H9 (cell line): ENCODE measurements at regions not wholly inside any gene's neighbourhood (a gene's known extent, or its start where the extent isn't known, plus 50 kb on each side); places are given as distances from the start of the nearest gene placed in this dataset.

Experiments
- DNase-seq: peaks from one replicate; pipeline ENCODE4 v3.0.0-alpha.2; 2017
- H2AFZ ChIP-seq: one replicate; pipeline ENCODE4 v1.6.1; 2013; ENCODE audit warnings: mild to moderate bottlenecking, low read length, control low read depth, moderate library complexity
- H2AK5ac ChIP-seq: 2 replicates; pipeline ENCODE4 v1.6.1; 2013; ENCODE audit warnings: low read length, control low read depth, mixed read lengths; ENCODE audit not compliant: insufficient read length
- H2BK120ac ChIP-seq: one replicate; pipeline ENCODE4 v1.6.1; 2013; ENCODE audit warnings: low read depth, mild to moderate bottlenecking, low read length, control low read depth, inconsistent platforms; ENCODE audit not compliant: poor library complexity, severe bottlenecking
- H2BK12ac ChIP-seq: 2 replicates; pipeline ENCODE4 v1.6.1; 2013; ENCODE audit warnings: low read length, control low read depth, mixed read lengths, low read depth; ENCODE audit not compliant: insufficient read length
- H2BK15ac ChIP-seq: 2 replicates; pipeline ENCODE4 v1.6.1; 2013; ENCODE audit warnings: low read depth, low read length, control low read depth
- H2BK20ac ChIP-seq: one replicate; pipeline ENCODE4 v1.6.1; 2013; ENCODE audit warnings: low read depth, mild to moderate bottlenecking, low read length, control low read depth, inconsistent platforms; ENCODE audit not compliant: poor library complexity, severe bottlenecking
- H2BK5ac ChIP-seq: 2 replicates; pipeline ENCODE4 v1.6.1; 2013; ENCODE audit warnings: low read length, control low read depth, mixed read lengths; ENCODE audit not compliant: insufficient read length
- H3K14ac ChIP-seq: 2 replicates; pipeline ENCODE4 v1.6.1; 2013; ENCODE audit warnings: low read length, control low read depth; ENCODE audit not compliant: insufficient read depth
- H3K18ac ChIP-seq: 2 replicates; pipeline ENCODE4 v1.6.1; 2013; ENCODE audit warnings: low read depth, mild to moderate bottlenecking, mixed read lengths, low read length, control low read depth; ENCODE audit not compliant: insufficient read length
- H3K23ac ChIP-seq: 2 replicates; pipeline ENCODE4 v1.6.1; 2013; ENCODE audit warnings: low read length, control low read depth, mixed read lengths, low read depth; ENCODE audit not compliant: insufficient read length
- H3K23me2 ChIP-seq: 2 replicates; pipeline ENCODE4 v1.6.1; 2013; ENCODE audit warnings: low read depth, mild to moderate bottlenecking, mixed read lengths, low read length, control low read depth; ENCODE audit not compliant: insufficient read length, poor library complexity, severe bottlenecking
- H3K27ac ChIP-seq: 2 replicates; pipeline ENCODE4 v1.5.1; 2013; ENCODE audit warnings: low read length, control low read depth, mixed read lengths, low read depth; ENCODE audit not compliant: insufficient read length
- H3K27me3 ChIP-seq: 2 replicates; pipeline ENCODE4 v1.6.1; 2013; ENCODE audit warnings: low read length, control low read depth, inconsistent platforms; ENCODE audit not compliant: insufficient read depth
- H3K4ac ChIP-seq: 2 replicates; pipeline ENCODE4 v1.6.1; 2013; ENCODE audit warnings: low read depth, mild to moderate bottlenecking, control low read depth, inconsistent platforms, low read length, moderate library complexity
- H3K4me1 ChIP-seq: 2 replicates; pipeline ENCODE4 v1.6.1; 2013; ENCODE audit warnings: low read length, control low read depth, inconsistent platforms; ENCODE audit not compliant: insufficient read depth
- H3K4me2 ChIP-seq: 2 replicates; pipeline ENCODE4 v1.6.1; 2013; ENCODE audit warnings: low read length, control low read depth, mixed read lengths; ENCODE audit not compliant: insufficient read length, insufficient read depth
- H3K56ac ChIP-seq: 2 replicates; pipeline ENCODE4 v1.6.1; 2013; ENCODE audit warnings: low read depth, mild to moderate bottlenecking, mixed read lengths, low read length, control low read depth; ENCODE audit not compliant: insufficient read length
- H3K79me1 ChIP-seq: 2 replicates; pipeline ENCODE4 v1.6.1; 2013; ENCODE audit warnings: low read depth, mild to moderate bottlenecking, moderate library complexity, low read length, control low read depth, inconsistent platforms; ENCODE audit not compliant: insufficient read depth, poor library complexity, severe bottlenecking
- H3K79me2 ChIP-seq: 2 replicates; pipeline ENCODE4 v1.6.1; 2013; ENCODE audit warnings: low read length, control low read depth, inconsistent platforms; ENCODE audit not compliant: insufficient read depth
- H3K9ac ChIP-seq: 2 replicates; pipeline ENCODE4 v1.6.1; 2013; ENCODE audit warnings: low read length, control low read depth, mixed read lengths; ENCODE audit not compliant: insufficient read length; ENCODE audit errors: extremely low read depth
- H3K9me3 ChIP-seq: one replicate; pipeline ENCODE4 v1.6.1; 2013; ENCODE audit warnings: low read depth, low read length, inconsistent platforms; ENCODE audit not compliant: control insufficient read depth
- H3T11ph ChIP-seq: one replicate; pipeline ENCODE4 v1.6.1; 2013; ENCODE audit warnings: mild to moderate bottlenecking, low read length, control low read depth, inconsistent platforms
- H4K20me1 ChIP-seq: one replicate; pipeline ENCODE4 v1.6.1; 2013; ENCODE audit not compliant: control insufficient read depth, insufficient read length, insufficient read depth
- H4K5ac ChIP-seq: 2 replicates; pipeline ENCODE4 v1.6.1; 2013; ENCODE audit warnings: low read depth, mild to moderate bottlenecking, mixed read lengths, low read length, control low read depth; ENCODE audit not compliant: insufficient read length
- H4K8ac ChIP-seq: replicated peaks from 2 replicates; pipeline ENCODE4 v1.6.1; 2013; ENCODE audit warnings: low read length, control low read depth, mixed read lengths, low read depth; ENCODE audit not compliant: insufficient read length
- H4K91ac ChIP-seq: 2 replicates; pipeline ENCODE4 v1.6.1; 2013; ENCODE audit warnings: low read depth, mild to moderate bottlenecking, moderate library complexity, mixed read lengths, low read length, control low read depth; ENCODE audit not compliant: insufficient read length
- H3K27ac Mint-ChIP-seq, 3 experiments: 2 replicates in 2 of 3; 3 replicates in 1 of 3; pipeline ENCODE4 v1.8.0; 2020 to 2021; ENCODE audit warnings: mixed read lengths in 3 of 3, mild to moderate bottlenecking in 1 of 3, moderate library complexity in 1 of 3
- H3K27me3 Mint-ChIP-seq: 2 replicates; pipeline ENCODE4 v1.8.0; 2021; ENCODE audit warnings: low read depth, mild to moderate bottlenecking, moderate library complexity, mixed read lengths
- H3K36me3 Mint-ChIP-seq, 3 experiments: 2 replicates in 2 of 3; 3 replicates in 1 of 3; pipeline ENCODE4 v1.8.0; 2020 to 2021; ENCODE audit warnings: low read depth in 3 of 3, mixed read lengths in 3 of 3; ENCODE audit not compliant: insufficient read depth in 1 of 3
- H3K4me1 Mint-ChIP-seq, 2 experiments: 2 replicates each; pipeline ENCODE4 v1.8.0; 2020; ENCODE audit warnings: mixed read lengths in 2 of 2
- H3K4me3 Mint-ChIP-seq, 2 experiments: 2 replicates in 1 of 2; 3 replicates in 1 of 2; pipeline ENCODE4 v1.8.0; 2020 to 2021; ENCODE audit warnings: mild to moderate bottlenecking in 2 of 2, mixed read lengths in 2 of 2, moderate library complexity in 1 of 2
- H3K9me3 Mint-ChIP-seq, 2 experiments: 2 replicates in 1 of 2; 3 replicates in 1 of 2; pipeline ENCODE4 v1.8.0; 2020; ENCODE audit warnings: mild to moderate bottlenecking in 2 of 2, mixed read lengths in 2 of 2, moderate library complexity in 1 of 2
- CTCF ChIP-seq: fragments of 200-600 bp; sonication (generic); conservative IDR thresholded peaks from 3 replicates; pipeline ENCODE4 v1.8.0; 2021; ENCODE audit warnings: antibody characterized with exemption, mild to moderate bottlenecking
- WGBS: extraction: QIAGEN DNeasy Blood & Tissue Kit; methylation state at CpG from one replicate; pipeline ENCODE4 v1.1.7; 2013; ENCODE audit warnings: missing lambda C conversion rate, low lambda C conversion rate, mixed read lengths; ENCODE audit not compliant: insufficient read length; ENCODE audit errors: extremely low coverage; 5-methylcytosine and 5-hydroxymethylcytosine counted together

- Mint-ChIP-seq H3K27ac (no peak overlapping the region), H3K9me3 (no peaks in the 10 kb centered on the region), H3K4me3 (no peak overlapping the region), H3K4me1 (peaks cover 27% of the 10 kb centered on the region in 2 experiments), H3K36me3 (no peaks in the 10 kb centered on the region; a peak in 1 of 7 replicates), H3K27me3 (no peaks in the 10 kb centered on the region)
- no peaks in the 10 kb centered on the region for H3K79me2 ChIP-seq
- H2BK5ac ChIP-seq, result no peak overlapping the region
- H3K4me1 ChIP-seq, result peaks cover 2% of the 10 kb centered on the region; the same call in 1 of the 2 replicates
- no peak overlapping the region for H2BK15ac ChIP-seq
- no CpG with 5 or more reads among the region's 4 CpGs for WGBS
- no peak overlapping the region for H3T11ph ChIP-seq
- no peak overlapping the region for H2AK5ac ChIP-seq
- no peak overlapping the region for H3K18ac ChIP-seq
- H4K8ac ChIP-seq, result no peak overlapping the region
- H2BK12ac ChIP-seq, result no peak overlapping the region
- no peak overlapping the region for H3K9ac ChIP-seq
- no peak overlapping the region for H2AFZ ChIP-seq
- no peak overlapping the region for H3K4me2 ChIP-seq
- H2BK20ac ChIP-seq, result no peak overlapping the region
- H3K56ac ChIP-seq, result no peak overlapping the region
- no peaks in the 10 kb centered on the region for H3K27me3 ChIP-seq
- no peaks in the 10 kb centered on the region for H3K9me3 ChIP-seq
- TF ChIP-seq CTCF, result no peak
- H3K14ac ChIP-seq, result no peak overlapping the region
- no peak overlapping the region for H2BK120ac ChIP-seq
- DNase-seq, result no peak
- H4K20me1 ChIP-seq, result no peaks in the 10 kb centered on the region
- H3K27ac ChIP-seq, result no peak overlapping the region
- no peak overlapping the region for H4K91ac ChIP-seq
- H3K79me1 ChIP-seq, result no peaks in the 10 kb centered on the region
- no peak overlapping the region for H3K23ac ChIP-seq
- H3K4ac ChIP-seq, result no peak overlapping the region
- no peak overlapping the region for H4K5ac ChIP-seq
- H3K23me2 ChIP-seq, result no peaks in the 10 kb centered on the region
Measured at GRCh38 chr2:200216310-200216709, 90.2 kb upstream of the SPATS2L start.
